ENCODE measurements at regions not wholly inside any gene's neighbourhood (a gene's known extent, or its start where the extent isn't known, plus 50 kb on each side); places are given as distances from the start of the nearest gene placed in this dataset.
A peak's percentile ranks its signal among the peaks of the same experiment; 100 is the strongest.
"Not testable (repeated sequence)": the region's sequence is repeated elsewhere in the genome, so short reads cannot be mapped to it uniquely, and the experiment has no call there.

GRCh38 chr18:1784113-1784512 lies 787.2 kb downstream of the METTL4 start:
- H3K27me3 Mint-ChIP-seq = no peaks in the 10 kb centered on the region
- peaks cover 16% of the 10 kb centered on the region for H3K9me3 Mint-ChIP-seq
- H3K4me3 Mint-ChIP-seq = no peak overlapping the region
- no peaks in the 10 kb centered on the region for H3K4me1 Mint-ChIP-seq (ENCODE audit: unreplicated experiment)
- TF ChIP-seq CTCF (conservative IDR thresholded peaks at IDR 0.05) = no peak
- no peak for DNase-seq (ENCODE audit: extremely low spot score, unreplicated experiment)
- H3K27ac Mint-ChIP-seq = no peak overlapping the region
- no peaks in the 10 kb centered on the region for H3K36me3 Mint-ChIP-seq

GRCh38 chr18:1785980-1786379 lies 785.3 kb downstream of the METTL4 start:
- peaks cover 16% of the 10 kb centered on the region for H3K9me3 Mint-ChIP-seq
- DNase-seq (ENCODE audit: extremely low spot score, unreplicated experiment); H3K27me3 Mint-ChIP-seq; H3K4me1 Mint-ChIP-seq (ENCODE audit: unreplicated experiment); H3K4me3 Mint-ChIP-seq; H3K27ac Mint-ChIP-seq; H3K36me3 Mint-ChIP-seq: not testable (repeated sequence)

GRCh38 chr18:1796636-1797035 lies 774.7 kb downstream of the METTL4 start:
- Mint-ChIP-seq H3K27me3 (no peaks in the 10 kb centered on the region), H3K4me3 (no peak overlapping the region), H3K4me1 (ENCODE audit: unreplicated experiment) (no peaks in the 10 kb centered on the region), H3K9me3 (no peaks in the 10 kb centered on the region), H3K27ac (no peak overlapping the region), H3K36me3 (no peaks in the 10 kb centered on the region)
- no peak for DNase-seq (ENCODE audit: extremely low spot score, unreplicated experiment)
- TF ChIP-seq CTCF (conservative IDR thresholded peaks at IDR 0.05) = no peak

- Mint-ChIP-seq H3K27me3 (no peaks in the 10 kb centered on the region), H3K4me3 (no peak overlapping the region), H3K4me1 (ENCODE audit: unreplicated experiment) (no peaks in the 10 kb centered on the region), H3K9me3 (no peaks in the 10 kb centered on the region), H3K27ac (no peak overlapping the region), H3K36me3 (no peaks in the 10 kb centered on the region)
- TF ChIP-seq CTCF (conservative IDR thresholded peaks at IDR 0.05) = no peak
- DNase-seq (ENCODE audit: extremely low spot score, unreplicated experiment) = no peak
Measured at GRCh38 chr18:1797235-1797634, 774.1 kb downstream of the METTL4 start.

- H3K4me1 Mint-ChIP-seq (ENCODE audit: unreplicated experiment) = no peaks in the 10 kb centered on the region
- no peak for TF ChIP-seq CTCF (conservative IDR thresholded peaks at IDR 0.05)
- no peaks in the 10 kb centered on the region for H3K36me3 Mint-ChIP-seq
- no peak overlapping the region for H3K4me3 Mint-ChIP-seq
- DNase-seq (ENCODE audit: extremely low spot score, unreplicated experiment) = no peak
- no peak overlapping the region for H3K27ac Mint-ChIP-seq
- no peaks in the 10 kb centered on the region for H3K27me3 Mint-ChIP-seq
- H3K9me3 Mint-ChIP-seq = no peaks in the 10 kb centered on the region
Measured at GRCh38 chr18:1805521-1805920, 765.8 kb downstream of the METTL4 start.

- TF ChIP-seq CTCF (conservative IDR thresholded peaks at IDR 0.05) = peak; percentile 40
- H3K4me1 Mint-ChIP-seq (ENCODE audit: unreplicated experiment) = no peaks in the 10 kb centered on the region
- no peaks in the 10 kb centered on the region for H3K27me3 Mint-ChIP-seq
- no peak overlapping the region for H3K4me3 Mint-ChIP-seq
- no peak overlapping the region for H3K27ac Mint-ChIP-seq
- no peaks in the 10 kb centered on the region for H3K9me3 Mint-ChIP-seq
- no peak for DNase-seq (ENCODE audit: extremely low spot score, unreplicated experiment)
- no peaks in the 10 kb centered on the region for H3K36me3 Mint-ChIP-seq
Measured at GRCh38 chr18:1806884-1807615, 764.3 kb downstream of the METTL4 start.
